ENCODE measurements at regions not wholly inside any gene's neighbourhood (a gene's known extent, or its start where the extent isn't known, plus 50 kb on each side); places are given as distances from the start of the nearest gene placed in this dataset.
A peak's percentile ranks its signal among the peaks of the same experiment; 100 is the strongest.

DNA sequence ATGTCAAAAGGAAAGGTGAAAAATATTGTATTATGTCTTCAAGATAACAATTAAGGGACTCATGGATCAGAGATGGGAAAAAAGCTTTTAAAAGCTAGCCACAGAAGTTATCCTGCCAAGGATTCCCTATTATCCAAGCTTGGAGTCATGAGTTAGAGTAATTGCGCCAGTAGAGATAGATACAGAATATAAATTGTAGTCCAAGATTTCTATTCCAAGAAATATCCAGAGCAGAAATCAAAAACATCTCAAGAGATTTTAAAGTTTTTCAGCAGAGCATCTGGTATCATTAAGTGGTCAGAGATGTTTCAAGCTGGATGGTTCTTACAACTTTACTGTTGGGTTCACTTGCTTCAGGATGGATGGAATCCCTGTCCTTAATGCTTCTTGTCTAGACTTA lies 186.7 kb downstream of the PCDH18 start:
- no peak for DNase-seq (ENCODE audit: low read depth)
- no peak overlapping the region for H3K4me3 ChIP-seq (replicated peaks; ENCODE audit: low read depth, low read length)
- TF ChIP-seq, protein P1, sequence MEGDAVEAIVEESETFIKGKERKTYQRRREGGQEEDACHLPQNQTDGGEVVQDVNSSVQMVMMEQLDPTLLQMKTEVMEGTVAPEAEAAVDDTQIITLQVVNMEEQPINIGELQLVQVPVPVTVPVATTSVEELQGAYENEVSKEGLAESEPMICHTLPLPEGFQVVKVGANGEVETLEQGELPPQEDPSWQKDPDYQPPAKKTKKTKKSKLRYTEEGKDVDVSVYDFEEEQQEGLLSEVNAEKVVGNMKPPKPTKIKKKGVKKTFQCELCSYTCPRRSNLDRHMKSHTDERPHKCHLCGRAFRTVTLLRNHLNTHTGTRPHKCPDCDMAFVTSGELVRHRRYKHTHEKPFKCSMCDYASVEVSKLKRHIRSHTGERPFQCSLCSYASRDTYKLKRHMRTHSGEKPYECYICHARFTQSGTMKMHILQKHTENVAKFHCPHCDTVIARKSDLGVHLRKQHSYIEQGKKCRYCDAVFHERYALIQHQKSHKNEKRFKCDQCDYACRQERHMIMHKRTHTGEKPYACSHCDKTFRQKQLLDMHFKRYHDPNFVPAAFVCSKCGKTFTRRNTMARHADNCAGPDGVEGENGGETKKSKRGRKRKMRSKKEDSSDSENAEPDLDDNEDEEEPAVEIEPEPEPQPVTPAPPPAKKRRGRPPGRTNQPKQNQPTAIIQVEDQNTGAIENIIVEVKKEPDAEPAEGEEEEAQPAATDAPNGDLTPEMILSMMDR (IDR thresholded peaks at IDR 0.05; ENCODE audit: low read length, missing control alignments) = no peak

DNA sequence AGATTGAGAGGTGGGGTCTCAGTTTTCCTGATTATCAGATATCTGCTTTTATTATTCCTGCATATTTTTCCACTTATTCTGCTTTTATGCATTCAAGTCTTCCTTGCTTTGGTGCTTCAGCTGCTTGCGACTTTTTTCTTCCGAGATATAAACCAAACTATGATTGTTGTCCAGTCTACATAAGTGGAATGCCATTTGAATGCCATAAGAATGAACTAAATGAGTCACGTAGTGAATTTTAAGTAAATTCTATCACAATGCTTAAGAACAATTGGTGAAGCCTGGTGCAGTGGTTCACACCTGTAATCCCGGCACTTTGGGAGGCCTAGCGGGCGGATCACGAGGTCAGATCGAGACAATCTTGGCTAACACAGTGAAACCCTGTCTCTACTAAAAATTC lies 189.1 kb downstream of the PCDH18 start:
- DNase-seq (ENCODE audit: low read depth) = peak; percentile 4
- TF ChIP-seq, protein P1 (IDR thresholded peaks at IDR 0.05; ENCODE audit: low read length, missing control alignments) = no peak
- H3K4me3 ChIP-seq (replicated peaks; ENCODE audit: low read depth, low read length) = no peak overlapping the region

DNA sequence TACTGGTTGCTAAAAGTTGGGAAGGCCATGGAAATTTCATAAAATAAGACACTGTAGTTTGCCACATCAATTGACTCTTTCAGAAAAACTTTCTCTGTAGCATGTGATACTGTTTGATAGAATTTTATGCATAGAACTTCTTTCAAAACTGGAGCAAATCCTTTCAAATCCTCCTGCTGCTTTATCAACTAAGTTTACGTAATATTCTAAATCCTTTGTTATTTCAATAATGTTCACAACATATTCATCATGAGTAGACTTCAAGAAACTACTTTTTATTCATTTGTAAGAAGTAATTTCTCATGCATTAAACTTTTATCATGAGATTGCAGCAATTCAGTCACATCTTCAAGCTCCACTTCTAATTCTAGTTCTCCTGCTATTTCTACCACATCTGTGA lies 199.3 kb downstream of the PCDH18 start:
- TF ChIP-seq, protein P1 (IDR thresholded peaks at IDR 0.05; ENCODE audit: low read length, missing control alignments) = no peak
- no peak for DNase-seq (ENCODE audit: low read depth)
- no peak overlapping the region for H3K4me3 ChIP-seq (replicated peaks; ENCODE audit: low read depth, low read length)

DNA sequence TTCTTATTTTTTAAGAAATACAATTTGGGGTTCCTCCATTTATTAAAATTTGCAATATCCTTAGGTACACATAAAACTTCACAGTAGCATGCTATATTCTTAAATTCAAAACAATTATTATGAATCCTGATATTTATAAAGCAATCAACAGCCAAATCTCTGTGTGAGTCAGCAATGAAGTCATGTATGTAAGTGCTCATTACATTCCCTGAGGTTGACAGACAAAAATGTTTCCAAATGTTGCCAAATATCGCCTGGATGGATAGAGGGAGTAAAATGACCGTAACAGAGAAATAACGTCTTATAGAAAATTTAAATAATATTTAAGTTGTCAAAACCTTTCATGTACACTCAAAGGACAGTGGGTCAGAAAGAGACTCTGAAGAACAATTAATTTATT lies 220.0 kb downstream of the PCDH18 start:
- DNase-seq (ENCODE audit: low read depth) = peak; percentile 46
- TF ChIP-seq, protein P1 (IDR thresholded peaks at IDR 0.05; ENCODE audit: low read length, missing control alignments) = no peak
- H3K4me3 ChIP-seq (replicated peaks; ENCODE audit: low read depth, low read length) = no peak overlapping the region

DNA sequence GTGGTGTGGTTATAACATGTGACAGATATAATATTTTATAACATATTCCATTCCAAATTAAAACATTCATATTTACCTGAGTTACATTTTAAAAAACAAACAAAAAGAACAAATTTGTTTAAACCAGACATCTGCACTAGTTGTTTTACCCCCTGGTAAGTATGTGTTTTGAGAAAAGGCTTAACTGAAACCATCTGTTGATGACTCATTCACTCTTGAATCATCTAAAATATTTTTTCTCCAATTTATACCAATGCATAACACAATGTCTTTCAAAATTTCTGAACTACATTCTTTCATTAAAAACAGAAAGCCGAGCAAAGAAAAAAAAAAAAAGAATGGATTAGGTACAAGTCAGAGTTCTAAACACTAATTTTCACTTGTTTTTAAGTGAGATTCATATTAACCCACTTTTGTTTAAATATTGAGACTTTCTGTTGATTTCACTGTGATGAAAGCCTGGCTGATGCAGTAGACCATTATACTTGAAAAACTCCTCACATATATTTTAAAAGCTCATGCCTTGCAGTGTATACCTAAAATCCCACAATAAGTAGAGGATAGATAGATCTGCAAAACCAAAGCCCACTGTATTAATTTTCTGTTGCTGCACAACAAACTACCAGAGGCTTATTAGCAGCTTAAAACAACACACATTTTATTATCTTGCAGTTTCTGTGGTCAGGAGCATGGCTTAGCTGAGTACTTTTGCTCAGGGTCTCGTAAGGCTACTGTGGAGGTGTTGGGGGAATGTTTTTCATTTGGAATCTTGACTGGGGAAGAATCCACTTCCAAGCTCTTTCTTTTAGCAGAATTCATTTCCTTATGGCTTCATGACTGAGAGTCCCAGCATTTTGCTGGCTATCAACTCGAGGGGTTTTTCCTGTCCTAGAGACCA lies 221.5 kb downstream of the PCDH18 start:
- H3K4me3 ChIP-seq (replicated peaks; ENCODE audit: low read depth, low read length) = no peak overlapping the region
- TF ChIP-seq, protein P1 (IDR thresholded peaks at IDR 0.05; ENCODE audit: low read length, missing control alignments) = no peak
- peak; percentile 84 for DNase-seq (ENCODE audit: low read depth)

DNA sequence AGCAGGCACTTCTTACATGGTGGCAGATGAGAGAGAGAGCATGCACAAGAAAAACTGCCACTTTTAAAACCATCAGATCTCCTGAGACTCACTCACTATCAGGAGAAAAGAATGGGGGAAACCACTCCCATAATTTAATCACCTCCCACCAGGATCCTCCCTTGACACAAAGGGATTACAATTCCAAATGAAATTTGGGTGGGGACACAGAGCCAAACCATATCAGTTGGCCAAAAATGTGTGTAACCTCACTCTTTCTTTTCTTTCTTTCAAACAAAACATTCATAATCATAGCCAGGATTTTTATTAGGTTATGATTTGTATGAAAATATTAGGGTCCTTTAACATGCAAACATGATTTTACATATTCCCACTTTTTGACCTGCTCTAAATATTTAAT lies 222.1 kb downstream of the PCDH18 start:
- H3K4me3 ChIP-seq (replicated peaks; ENCODE audit: low read depth, low read length) = no peak overlapping the region
- peak; percentile 28 for DNase-seq (ENCODE audit: low read depth)
- TF ChIP-seq, protein P1 (IDR thresholded peaks at IDR 0.05; ENCODE audit: low read length, missing control alignments) = no peak

DNA sequence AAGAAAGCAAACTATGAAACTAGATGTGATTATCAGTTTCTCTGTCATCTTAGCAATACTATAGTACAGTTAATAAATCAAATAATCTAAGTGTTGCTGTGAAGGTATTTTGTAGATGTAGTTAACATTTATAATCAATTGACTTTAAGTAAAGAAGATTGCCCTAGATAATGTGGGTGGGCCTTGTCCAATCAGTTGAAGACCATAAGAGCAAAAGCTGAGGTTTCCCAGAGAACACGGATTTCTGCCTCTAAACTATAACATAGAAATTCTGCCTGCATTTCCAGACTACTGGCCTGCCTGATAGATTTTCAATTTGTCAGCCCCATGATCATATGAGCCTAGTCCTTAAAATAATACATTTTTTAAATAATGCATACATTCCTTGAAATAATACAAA lies 222.9 kb downstream of the PCDH18 start:
- DNase-seq (ENCODE audit: low read depth) = no peak
- H3K4me3 ChIP-seq (replicated peaks; ENCODE audit: low read depth, low read length) = no peak overlapping the region
- TF ChIP-seq, protein P1 (IDR thresholded peaks at IDR 0.05; ENCODE audit: low read length, missing control alignments) = no peak

Measured in fibroblast of pulmonary artery (primary cell).